ENCODE measurements at regions not wholly inside any gene's neighbourhood (a gene's known extent, or its start where the extent isn't known, plus 50 kb on each side); places are given as distances from the start of the nearest gene placed in this dataset.

DNA sequence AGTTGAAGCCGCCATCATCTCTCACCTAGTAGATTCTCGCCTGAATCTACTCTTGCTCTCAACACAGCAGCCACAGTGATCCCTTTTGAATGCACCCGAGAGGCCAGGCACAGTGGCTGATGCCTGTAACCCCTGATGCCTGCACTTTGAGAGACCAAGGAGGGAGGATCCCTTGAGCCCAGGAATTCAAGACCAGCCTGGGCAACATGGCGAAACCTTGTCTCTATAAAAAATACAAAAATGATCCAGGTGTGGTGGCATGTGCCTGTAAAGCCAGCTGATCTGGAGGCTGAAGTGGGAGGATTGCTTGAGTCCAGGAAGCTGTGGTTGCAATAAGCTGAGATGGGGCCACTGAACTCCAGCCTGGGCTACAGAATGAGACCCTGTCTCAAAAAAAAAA, 60.3 kb upstream of the EML4 start:
- H3K4me1 Mint-ChIP-seq (ENCODE audit: low read depth): peaks cover 7% of the 10 kb centered on the region
- no peaks in the 10 kb centered on the region for H3K9me3 Mint-ChIP-seq
- H3K27ac Mint-ChIP-seq: no peak overlapping the region
- no peak for DNase-seq
- no peak overlapping the region for H3K4me3 Mint-ChIP-seq
- H3K27me3 Mint-ChIP-seq: no peaks in the 10 kb centered on the region
- H3K36me3 Mint-ChIP-seq (ENCODE audit: low read depth): no peaks in the 10 kb centered on the region

- Mint-ChIP-seq H3K4me3 (no peak overlapping the region), H3K4me1 (ENCODE audit: low read depth) (peaks cover 19% of the 10 kb centered on the region), H3K27me3 (no peaks in the 10 kb centered on the region), H3K36me3 (ENCODE audit: low read depth) (no peaks in the 10 kb centered on the region), H3K9me3 (no peaks in the 10 kb centered on the region), H3K27ac (no peak overlapping the region)
- DNase-seq: no peak
Observed at GRCh38 chr2:42109959-42110640, 59.1 kb upstream of the EML4 start.

DNA sequence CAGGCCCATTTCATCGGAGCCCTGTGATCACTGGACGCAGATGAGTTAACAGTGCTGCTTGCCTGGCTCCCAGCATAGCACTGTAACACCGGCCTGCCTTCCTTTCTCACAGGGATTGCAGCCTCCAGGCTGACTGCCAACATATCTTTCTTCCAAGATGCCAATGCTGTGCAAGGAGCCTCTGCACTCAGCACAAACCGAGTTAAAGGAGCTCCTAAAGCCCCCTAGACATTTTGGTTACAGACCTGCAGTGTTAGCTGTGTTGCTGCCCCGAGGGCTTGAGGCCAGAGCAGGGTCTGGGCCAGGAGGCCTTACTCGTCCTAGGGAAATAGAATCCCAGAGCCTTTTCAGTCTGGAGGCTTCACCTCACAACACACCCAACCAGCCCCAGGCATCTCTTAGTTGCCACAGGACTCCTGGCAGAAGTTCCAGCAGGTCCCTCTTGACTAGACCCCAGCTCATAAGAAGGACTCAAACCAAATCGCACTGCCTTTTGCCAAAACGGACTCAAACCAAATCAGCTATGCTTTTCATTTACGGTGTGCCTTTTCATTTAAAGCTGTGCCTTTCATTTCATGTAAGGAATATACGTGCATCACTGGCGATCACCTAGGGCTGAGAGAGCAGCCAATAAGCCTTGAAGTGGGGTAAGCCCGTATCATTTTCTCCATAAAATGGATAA, 58.4 kb upstream of the EML4 start:
- Mint-ChIP-seq H3K9me3 (no peaks in the 10 kb centered on the region), H3K36me3 (ENCODE audit: low read depth) (no peaks in the 10 kb centered on the region), H3K27me3 (no peaks in the 10 kb centered on the region), H3K4me1 (ENCODE audit: low read depth) (peaks cover 22% of the 10 kb centered on the region), H3K27ac (no peak overlapping the region), H3K4me3 (no peak overlapping the region)
- no peak for DNase-seq

DNA sequence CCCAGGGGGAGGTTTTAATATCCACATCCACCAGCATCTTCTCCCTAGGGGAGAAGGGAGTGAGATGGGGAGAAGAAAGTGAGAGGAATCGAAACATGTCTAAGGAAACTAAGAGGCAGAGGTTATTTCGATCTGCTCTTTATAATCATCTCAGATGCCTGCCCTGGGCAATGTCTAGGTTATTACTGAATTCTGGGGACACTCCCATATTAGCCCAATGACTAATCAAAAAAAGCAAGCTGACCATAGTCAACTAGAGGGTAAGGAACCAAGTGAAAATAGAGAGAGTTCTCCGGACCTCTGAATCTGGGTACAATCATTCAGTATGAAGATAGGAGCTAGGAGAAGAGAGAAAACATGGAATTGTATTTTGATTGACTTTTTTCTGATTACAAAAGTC, 56.7 kb upstream of the EML4 start:
- H3K4me1 Mint-ChIP-seq (ENCODE audit: low read depth): peaks cover 33% of the 10 kb centered on the region
- H3K27me3 Mint-ChIP-seq: no peaks in the 10 kb centered on the region
- no peaks in the 10 kb centered on the region for H3K9me3 Mint-ChIP-seq
- DNase-seq: no peak
- no peak overlapping the region for H3K27ac Mint-ChIP-seq
- no peak overlapping the region for H3K4me3 Mint-ChIP-seq
- no peaks in the 10 kb centered on the region for H3K36me3 Mint-ChIP-seq (ENCODE audit: low read depth)

DNA sequence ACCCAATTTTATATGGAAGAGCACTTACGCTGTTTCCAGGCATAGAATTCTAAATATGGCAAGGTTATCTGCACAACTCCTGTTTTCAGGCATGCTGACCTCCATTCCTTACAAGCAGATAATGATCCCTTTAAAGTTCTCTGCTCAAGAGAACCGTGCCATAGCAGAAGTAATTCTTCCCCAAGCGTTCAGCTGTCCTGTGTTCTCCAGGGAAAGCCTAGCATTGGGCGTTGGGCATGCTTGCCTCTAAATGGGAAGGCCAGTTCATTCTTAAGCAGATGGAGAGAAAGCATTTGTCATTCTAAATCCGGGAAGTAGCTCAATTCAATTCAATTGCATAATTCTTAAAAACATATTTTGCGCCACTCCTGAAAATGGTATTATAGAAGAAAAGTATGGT, 55.7 kb upstream of the EML4 start:
- no peaks in the 10 kb centered on the region for H3K36me3 Mint-ChIP-seq (ENCODE audit: low read depth)
- H3K4me3 Mint-ChIP-seq: no peak overlapping the region
- H3K9me3 Mint-ChIP-seq: no peaks in the 10 kb centered on the region
- H3K27ac Mint-ChIP-seq: no peak overlapping the region
- DNase-seq: no peak
- H3K27me3 Mint-ChIP-seq: no peaks in the 10 kb centered on the region
- H3K4me1 Mint-ChIP-seq (ENCODE audit: low read depth): peaks cover 43% of the 10 kb centered on the region

DNA sequence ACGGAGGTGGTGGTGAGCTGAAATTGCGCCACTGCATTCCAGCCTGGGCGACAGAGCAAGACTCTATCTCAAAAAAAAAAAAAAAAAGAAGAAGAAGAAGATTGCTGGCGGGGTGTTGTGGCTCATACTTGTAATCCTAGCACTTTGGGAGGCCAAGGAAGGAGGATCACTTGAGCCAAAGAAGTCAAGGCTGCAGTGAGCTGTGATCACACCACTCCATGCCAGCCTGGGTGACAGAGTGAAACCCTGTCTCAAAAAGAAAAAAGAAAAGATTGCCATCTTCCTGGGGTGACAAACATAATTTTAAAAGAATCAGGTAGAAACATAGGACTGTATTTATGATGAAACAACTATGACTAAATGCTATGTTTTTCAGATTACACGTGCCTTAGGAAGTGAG, 55.1 kb upstream of the EML4 start:
- Mint-ChIP-seq H3K36me3 (ENCODE audit: low read depth) (no peaks in the 10 kb centered on the region), H3K4me3 (no peak overlapping the region), H3K27me3 (no peaks in the 10 kb centered on the region), H3K4me1 (ENCODE audit: low read depth) (peaks cover 48% of the 10 kb centered on the region), H3K27ac (peak overlapping the region; percentile 18), H3K9me3 (no peaks in the 10 kb centered on the region)
- DNase-seq: no peak

DNA sequence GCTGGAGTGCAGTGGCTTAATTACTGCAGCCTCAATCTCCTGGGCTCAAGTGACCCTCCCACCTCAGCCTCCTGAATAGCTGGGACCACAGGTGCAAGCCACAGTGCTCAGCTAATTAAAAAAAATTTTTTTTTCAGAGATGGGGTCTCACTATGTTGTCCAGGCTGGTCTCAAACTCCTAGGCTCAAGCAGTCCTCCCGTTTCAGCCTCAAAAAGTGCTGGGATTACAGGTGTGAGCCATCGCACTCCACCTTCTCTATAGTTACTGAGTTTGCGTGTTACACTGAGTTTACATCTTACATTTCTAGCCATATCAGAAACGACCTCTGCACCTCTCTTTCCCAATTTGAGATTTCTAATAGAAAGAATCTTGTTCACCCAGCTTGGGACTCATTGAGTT, 53.6 kb upstream of the EML4 start:
- Mint-ChIP-seq H3K36me3 (ENCODE audit: low read depth) (no peaks in the 10 kb centered on the region), H3K4me1 (ENCODE audit: low read depth) (peaks cover 50% of the 10 kb centered on the region), H3K9me3 (no peaks in the 10 kb centered on the region), H3K27ac (no peak overlapping the region), H3K27me3 (no peaks in the 10 kb centered on the region), H3K4me3 (no peak overlapping the region)
- DNase-seq: no peak

GRCh38 chr2:42116195-42117181, 52.7 kb upstream of the EML4 start:
- no peak overlapping the region for H3K4me3 Mint-ChIP-seq
- H3K27me3 Mint-ChIP-seq: no peaks in the 10 kb centered on the region
- no peak overlapping the region for H3K27ac Mint-ChIP-seq
- H3K9me3 Mint-ChIP-seq: peaks cover 3% of the 10 kb centered on the region
- DNase-seq: no peak
- H3K4me1 Mint-ChIP-seq (ENCODE audit: low read depth): peaks cover 52% of the 10 kb centered on the region
- no peaks in the 10 kb centered on the region for H3K36me3 Mint-ChIP-seq (ENCODE audit: low read depth)

GRCh38 chr2:42117182-42117579, 52.0 kb upstream of the EML4 start:
- H3K36me3 Mint-ChIP-seq (ENCODE audit: low read depth): no peaks in the 10 kb centered on the region
- no peaks in the 10 kb centered on the region for H3K27me3 Mint-ChIP-seq
- H3K4me1 Mint-ChIP-seq (ENCODE audit: low read depth): peaks cover 52% of the 10 kb centered on the region
- peaks cover 3% of the 10 kb centered on the region for H3K9me3 Mint-ChIP-seq
- no peak for DNase-seq
- no peak overlapping the region for H3K4me3 Mint-ChIP-seq
- no peak overlapping the region for H3K27ac Mint-ChIP-seq

DNA sequence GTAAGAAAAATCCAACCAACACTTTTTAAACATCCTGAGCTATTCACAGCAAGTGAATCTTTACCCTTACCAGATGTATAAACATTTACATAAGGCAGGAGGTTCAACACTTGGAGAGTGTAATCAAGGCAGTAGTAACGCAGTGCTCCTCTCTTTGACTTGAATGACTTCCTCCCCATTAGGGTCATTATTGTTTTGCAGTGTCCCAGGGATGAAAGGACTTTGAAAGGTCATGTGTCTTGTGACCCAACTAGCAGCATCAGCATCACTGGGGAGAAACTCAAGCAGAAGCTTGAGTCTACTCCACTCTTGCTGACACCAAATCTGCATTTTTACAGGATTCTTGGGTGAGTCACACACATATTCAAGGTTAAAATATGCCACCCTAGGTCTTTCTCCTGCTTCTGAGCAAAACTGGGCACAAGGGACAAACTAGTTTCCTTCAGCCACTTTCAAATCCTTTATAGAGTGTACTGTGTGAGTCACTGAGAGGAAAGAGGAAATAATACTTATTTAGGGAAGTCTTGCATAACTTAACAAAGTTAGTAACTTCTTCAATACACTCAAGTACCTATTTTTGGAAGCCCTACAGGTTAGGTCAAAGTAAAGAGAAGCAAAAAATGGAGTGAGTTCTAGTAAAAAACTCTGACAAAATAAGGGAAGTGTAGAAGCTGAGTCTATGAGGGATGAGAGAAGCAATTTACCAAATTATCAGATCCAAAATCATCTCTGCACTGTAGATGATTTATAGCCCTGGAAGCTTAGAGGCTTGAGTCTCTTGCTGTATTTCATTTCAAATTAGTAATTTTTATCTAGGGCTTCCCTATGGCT, 51.0 kb upstream of the EML4 start:
- no peak for DNase-seq
- peaks cover 3% of the 10 kb centered on the region for H3K9me3 Mint-ChIP-seq
- H3K27me3 Mint-ChIP-seq: no peaks in the 10 kb centered on the region
- H3K4me3 Mint-ChIP-seq: no peak overlapping the region
- H3K36me3 Mint-ChIP-seq (ENCODE audit: low read depth): peaks cover under 1% of the 10 kb centered on the region
- H3K4me1 Mint-ChIP-seq (ENCODE audit: low read depth): peaks cover 49% of the 10 kb centered on the region
- peak overlapping the region; percentile 45 for H3K27ac Mint-ChIP-seq

- no peak overlapping the region for H3K4me3 Mint-ChIP-seq
- H3K27ac Mint-ChIP-seq: no peak overlapping the region
- no peaks in the 10 kb centered on the region for H3K27me3 Mint-ChIP-seq
- peaks cover 4% of the 10 kb centered on the region for H3K36me3 Mint-ChIP-seq (ENCODE audit: low read depth)
- peaks cover 3% of the 10 kb centered on the region for H3K9me3 Mint-ChIP-seq
- no peak for DNase-seq
- H3K4me1 Mint-ChIP-seq (ENCODE audit: low read depth): peaks cover 53% of the 10 kb centered on the region
Observed at GRCh38 chr2:42118754-42119569, 50.2 kb upstream of the EML4 start.

All from activated T-cell treated with anti-CD3 and anti-CD28 coated beads, Interleukin-2, amount 50 U/mL, for 24 hours (primary cell).